ELF-1 (cell line): ENCODE measurements at regions not wholly inside any gene's neighbourhood (a gene's known extent, or its start where the extent isn't known, plus 50 kb on each side); places are given as distances from the start of the nearest gene placed in this dataset.
A peak's percentile ranks its signal among the peaks of the same experiment; 100 is the strongest.
"Not testable (repeated sequence)": the region's sequence is repeated elsewhere in the genome, so short reads cannot be mapped to it uniquely, and the experiment has no call there.

Source experiments
- DNase-seq: peaks from one replicate; pipeline ENCODE4 v3.0.0-alpha.2; 2016; ENCODE audit warnings: low read depth, low spot score

GRCh38 chr1:209172286-209172685 lies 411.2 kb upstream of the CAMK1G start:
- DNase-seq = peak; percentile 36

- not testable (repeated sequence) for DNase-seq
These were observed 410.5 kb upstream of the CAMK1G start for GRCh38 chr1:209172792-209173542.

GRCh38 chr1:209173796-209174195 lies 409.7 kb upstream of the CAMK1G start:
- not testable (repeated sequence) for DNase-seq

- DNase-seq = no peak
These were observed 406.6 kb upstream of the CAMK1G start for GRCh38 chr1:209176866-209177430.

GRCh38 chr1:209183195-209183594 lies 400.3 kb upstream of the CAMK1G start:
- no peak for DNase-seq

- no peak for DNase-seq
These were observed 395.9 kb upstream of the CAMK1G start for GRCh38 chr1:209187589-209187988.

GRCh38 chr1:209190591-209191261 lies 392.8 kb upstream of the CAMK1G start:
- DNase-seq = peak; percentile 92

- no peak for DNase-seq
These were observed 392.3 kb upstream of the CAMK1G start for GRCh38 chr1:209191262-209191634.

GRCh38 chr1:209196140-209196539 lies 387.4 kb upstream of the CAMK1G start:
- no peak for DNase-seq

- DNase-seq = peak; percentile 41
These were observed 384.4 kb upstream of the CAMK1G start for GRCh38 chr1:209198961-209199750.

- DNase-seq = peak; percentile 87
These were observed 383.7 kb upstream of the CAMK1G start for GRCh38 chr1:209199822-209200221.

- DNase-seq = not testable (repeated sequence)
These were observed 381.2 kb upstream of the CAMK1G start for GRCh38 chr1:209202321-209202720.

GRCh38 chr1:209202830-209203532 lies 380.5 kb upstream of the CAMK1G start:
- DNase-seq = no peak

- DNase-seq = no peak
These were observed 380.0 kb upstream of the CAMK1G start for GRCh38 chr1:209203533-209203895.

GRCh38 chr1:209205039-209205438 lies 378.5 kb upstream of the CAMK1G start:
- DNase-seq = no peak

GRCh38 chr1:209207126-209207700 lies 376.3 kb upstream of the CAMK1G start:
- DNase-seq = no peak

GRCh38 chr1:209207701-209208286 lies 375.7 kb upstream of the CAMK1G start:
- peak; percentile 91 for DNase-seq

GRCh38 chr1:209208648-209209047 lies 374.9 kb upstream of the CAMK1G start:
- no peak for DNase-seq

GRCh38 chr1:209213989-209214388 lies 369.5 kb upstream of the CAMK1G start:
- no peak for DNase-seq

GRCh38 chr1:209215826-209216225 lies 367.7 kb upstream of the CAMK1G start:
- DNase-seq = no peak

GRCh38 chr1:209218113-209218512 lies 365.4 kb upstream of the CAMK1G start:
- DNase-seq = no peak
